HG03457 (cell line): ENCODE measurements at regions not wholly inside any gene's neighbourhood (a gene's known extent, or its start where the extent isn't known, plus 50 kb on each side); places are given as distances from the start of the nearest gene placed in this dataset.

ENCODE experiments used
- ATAC-seq: cut with Tn5 transposase; IDR thresholded peaks from one replicate; pipeline ENCODE4 v1.9.1; 2021; ENCODE audit warnings: moderate number of reproducible peaks; ENCODE audit not compliant: unreplicated experiment

DNA sequence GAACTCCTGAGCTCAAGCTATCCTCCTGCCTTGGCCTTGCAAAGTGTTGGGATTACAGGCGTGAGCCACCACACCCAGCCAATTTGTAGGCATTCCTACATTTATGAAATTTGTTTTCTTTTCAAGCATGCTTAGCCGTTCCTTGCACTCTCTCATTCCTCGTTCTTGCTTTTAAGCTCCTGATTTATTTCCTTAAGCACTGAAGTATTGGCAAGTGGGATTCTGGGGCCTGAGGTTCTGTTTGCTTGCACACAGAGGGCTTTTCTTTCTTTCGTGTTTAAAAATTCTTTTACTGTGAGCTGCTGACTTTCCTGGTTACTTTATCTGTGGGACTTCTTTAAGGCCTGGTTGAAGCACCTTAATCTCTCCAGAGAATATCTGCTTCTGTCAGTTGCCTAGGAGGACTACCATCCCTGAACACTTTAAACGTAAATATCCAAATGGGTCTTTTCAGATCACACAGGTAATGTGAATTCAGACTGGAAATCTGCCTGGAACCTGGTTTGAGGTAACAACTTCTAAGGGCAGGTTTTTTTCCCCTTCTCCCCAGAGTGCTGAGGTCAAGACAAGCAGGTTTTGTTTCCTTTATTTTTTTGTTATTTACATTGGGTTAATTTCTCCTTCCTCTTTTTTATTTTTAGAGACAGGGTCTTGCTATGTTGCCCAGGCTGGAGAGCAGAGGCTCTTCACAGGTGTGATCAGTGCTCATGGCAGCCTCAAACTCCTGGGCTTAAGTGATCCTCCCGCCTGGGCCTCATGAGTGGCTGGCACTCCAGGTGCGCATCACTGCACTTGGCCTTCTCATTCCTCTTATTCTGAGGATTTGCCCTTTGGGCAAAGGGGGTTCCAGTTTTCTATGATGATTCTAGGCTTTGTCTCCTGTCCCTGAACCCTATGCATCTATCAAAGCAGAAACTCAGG, 102.9 kb downstream of the PFKFB3 start:
- no peak for ATAC-seq

GRCh38 chr10:6306917-6307316, 104.2 kb downstream of the PFKFB3 start:
- ATAC-seq = no peak

GRCh38 chr10:6309816-6310215, 107.1 kb downstream of the PFKFB3 start:
- no peak for ATAC-seq

DNA sequence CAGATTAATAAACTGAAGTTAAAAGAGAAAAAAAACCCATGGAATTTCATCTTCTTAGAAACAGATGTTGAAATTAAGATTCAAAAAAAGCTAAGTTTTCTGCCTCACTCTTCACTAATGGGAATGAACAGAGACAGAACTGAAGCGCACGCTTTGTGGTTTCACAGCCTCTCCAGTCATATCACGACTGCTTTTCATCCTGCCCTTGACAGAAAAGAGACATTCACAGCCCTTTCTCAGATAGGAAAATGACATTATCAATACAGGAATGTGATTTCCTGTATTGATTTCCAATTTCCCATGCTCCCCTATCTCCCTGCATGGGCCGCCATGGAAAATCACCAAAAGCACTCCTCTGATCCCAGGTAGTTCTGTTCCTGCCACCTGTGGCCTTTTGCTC, 108.2 kb downstream of the PFKFB3 start:
- no peak for ATAC-seq

- ATAC-seq = no peak
Measured at GRCh38 chr10:6311700-6312330, 109.1 kb downstream of the PFKFB3 start.

DNA sequence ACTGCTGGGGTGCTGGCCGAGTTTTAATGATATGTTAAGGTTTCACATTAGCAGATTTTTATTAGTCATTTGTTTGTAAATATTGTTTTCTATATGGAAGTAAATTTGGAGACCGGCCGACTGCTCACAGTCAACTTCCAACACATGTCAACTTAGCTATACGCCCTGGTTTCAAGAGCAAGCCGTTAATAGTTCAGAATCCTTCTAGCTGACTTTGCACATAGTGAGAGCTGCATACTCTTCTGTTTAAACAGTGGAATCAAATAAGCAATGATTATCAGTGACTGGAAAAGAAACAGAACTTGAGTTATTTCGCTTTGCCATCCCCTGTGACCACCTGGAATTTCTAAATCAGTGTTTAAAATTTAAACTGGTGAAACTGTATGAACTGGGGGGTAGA, 109.9 kb downstream of the PFKFB3 start:
- no peak for ATAC-seq

DNA sequence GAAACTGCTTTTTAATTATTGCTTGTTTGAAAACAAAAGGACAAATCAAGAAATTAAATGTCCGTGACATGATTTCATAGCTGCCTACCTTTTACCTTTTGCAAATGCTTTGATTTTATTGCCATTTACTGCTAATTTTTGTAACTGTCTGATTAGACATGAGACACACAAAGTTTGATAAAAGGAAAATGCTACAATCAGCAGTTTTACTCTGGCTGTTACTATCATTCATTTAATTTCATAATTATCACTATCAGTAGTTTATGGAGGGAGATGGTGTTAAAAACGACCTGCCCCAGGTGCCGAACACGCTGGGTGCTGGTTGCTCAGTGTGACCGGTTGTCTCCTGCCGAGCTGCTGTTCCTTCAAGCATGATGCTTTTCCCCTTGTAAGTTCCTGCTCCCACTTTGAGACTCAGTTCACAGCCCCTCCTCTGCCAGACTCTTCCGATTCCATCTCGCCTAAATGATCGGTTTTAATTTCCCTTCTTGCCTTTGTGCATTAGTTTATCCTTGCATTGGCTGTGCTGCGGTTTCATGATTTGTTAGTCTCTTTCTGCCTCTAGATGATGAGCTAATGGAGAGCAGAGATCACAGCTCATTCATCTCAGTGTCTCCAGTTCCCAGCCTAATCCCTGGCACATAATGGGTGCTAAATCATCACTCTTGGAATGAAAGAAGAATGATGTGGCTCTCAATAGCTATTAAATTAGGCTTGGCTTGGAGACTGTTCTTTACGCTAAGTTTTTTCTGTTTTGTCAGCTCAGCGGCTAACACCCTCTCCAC, 110.6 kb downstream of the PFKFB3 start:
- ATAC-seq = no peak

GRCh38 chr10:6314620-6315205, 112.0 kb downstream of the PFKFB3 start:
- ATAC-seq = no peak

DNA sequence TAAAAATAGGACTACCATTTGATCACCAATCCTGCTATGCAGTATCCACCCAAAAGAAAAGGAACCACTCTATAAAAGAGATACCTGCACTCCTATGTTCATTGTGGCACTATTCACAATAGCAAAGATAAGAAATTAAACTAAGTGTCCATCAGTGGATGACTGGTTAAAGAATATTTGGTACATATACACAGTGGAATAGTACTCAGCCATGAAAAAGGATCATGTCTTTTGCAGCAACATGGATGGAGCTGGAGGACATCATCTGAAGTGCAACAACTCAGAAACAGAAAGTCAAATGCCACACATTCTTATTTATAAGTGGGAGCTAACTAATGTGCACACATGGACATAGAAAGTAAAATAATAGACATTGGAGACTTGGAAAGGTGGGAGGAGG, 116.4 kb downstream of the PFKFB3 start:
- no peak for ATAC-seq

DNA sequence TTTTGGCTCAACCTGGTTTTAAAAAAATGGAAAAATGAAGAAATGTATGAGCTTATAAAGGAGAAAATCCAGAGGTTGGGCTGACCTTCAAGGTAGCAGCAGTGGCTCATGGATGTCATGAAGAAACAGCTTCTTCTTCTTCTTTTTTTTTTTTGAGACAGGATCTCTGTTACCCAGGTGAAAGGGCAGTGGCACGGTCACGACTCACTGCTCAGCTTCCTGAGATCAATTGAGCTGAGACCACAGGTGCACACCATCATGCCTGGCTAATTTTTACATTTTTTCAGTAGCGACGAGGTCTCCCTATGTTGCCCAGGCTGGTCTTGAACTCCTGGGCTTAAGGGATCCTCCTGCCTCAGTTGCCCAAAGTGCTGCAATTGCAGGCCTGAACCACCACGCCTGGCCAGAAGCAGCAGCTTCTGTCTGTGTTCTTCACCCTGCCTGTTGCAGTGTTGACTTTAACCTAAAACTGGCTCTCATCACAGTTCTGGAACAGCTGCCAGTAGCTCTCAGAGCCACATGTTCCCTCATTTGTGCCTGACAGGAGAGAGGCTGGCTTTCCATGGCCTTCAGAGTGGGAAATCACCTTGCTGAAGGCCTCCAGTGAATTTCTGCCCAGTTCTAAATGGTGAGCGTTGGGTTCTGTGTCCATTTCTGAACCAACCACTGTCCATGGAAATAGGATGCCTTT, 117.7 kb downstream of the PFKFB3 start:
- peak; percentile 67 for ATAC-seq

- no peak for ATAC-seq
Measured at GRCh38 chr10:6321880-6322279, 119.1 kb downstream of the PFKFB3 start.

- ATAC-seq = no peak
Measured at GRCh38 chr10:6322805-6323204, 120.1 kb downstream of the PFKFB3 start.

GRCh38 chr10:6327961-6328698, 125.4 kb downstream of the PFKFB3 start:
- no peak for ATAC-seq

DNA sequence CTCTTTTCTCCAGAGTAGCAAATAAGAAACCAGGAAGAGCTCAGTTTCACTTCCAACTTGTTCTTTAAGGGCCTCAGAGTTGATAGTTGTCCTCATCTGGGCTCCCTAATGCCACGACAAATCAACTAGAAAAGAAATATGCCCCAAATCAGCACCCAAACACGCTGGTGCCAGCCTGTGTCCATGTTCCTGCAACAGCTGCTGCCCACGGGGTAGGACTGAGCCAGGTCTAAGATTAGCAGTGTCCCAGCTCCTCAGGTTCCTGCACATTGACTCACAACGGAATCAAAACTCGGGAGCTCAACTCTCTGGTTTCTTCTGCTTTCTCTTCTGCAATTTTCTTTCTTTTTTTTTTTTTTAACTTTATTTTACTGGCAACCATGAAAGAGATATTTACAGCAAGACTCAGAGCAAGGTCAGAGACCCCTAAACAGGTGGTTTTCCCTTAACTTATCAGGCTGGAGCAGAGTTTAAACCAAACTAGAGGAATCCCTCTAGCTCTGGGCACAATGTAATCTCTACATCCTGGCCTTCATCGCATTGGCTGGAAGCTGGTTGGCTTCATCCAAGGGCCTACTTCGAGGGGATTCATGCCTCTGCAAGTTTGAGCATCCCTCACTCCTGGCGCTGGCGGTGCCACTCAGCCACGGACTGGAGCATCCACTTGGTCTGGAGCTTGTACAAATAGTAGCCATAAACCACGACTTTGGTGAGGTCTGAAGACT, 126.1 kb downstream of the PFKFB3 start:
- no peak for ATAC-seq

DNA sequence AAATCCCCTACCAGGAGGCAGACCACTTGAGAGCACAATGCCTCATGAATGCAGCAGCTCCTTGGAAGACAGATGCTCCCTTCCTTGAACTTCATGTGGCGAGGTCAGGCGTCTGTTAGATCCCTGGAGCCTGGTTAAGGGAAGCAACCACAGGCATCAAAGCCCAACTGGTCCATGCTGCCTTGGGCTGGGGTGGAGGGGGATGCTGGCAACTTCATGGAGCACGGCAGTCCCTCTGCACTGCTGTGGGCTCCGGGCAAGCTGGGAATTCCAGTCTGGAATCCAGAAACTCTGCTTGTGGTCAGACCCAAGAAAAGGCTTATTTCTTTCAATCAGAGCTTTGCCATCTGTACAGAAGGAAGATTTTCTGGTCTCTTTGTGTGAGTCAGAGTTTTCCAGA, 130.4 kb downstream of the PFKFB3 start:
- no peak for ATAC-seq

DNA sequence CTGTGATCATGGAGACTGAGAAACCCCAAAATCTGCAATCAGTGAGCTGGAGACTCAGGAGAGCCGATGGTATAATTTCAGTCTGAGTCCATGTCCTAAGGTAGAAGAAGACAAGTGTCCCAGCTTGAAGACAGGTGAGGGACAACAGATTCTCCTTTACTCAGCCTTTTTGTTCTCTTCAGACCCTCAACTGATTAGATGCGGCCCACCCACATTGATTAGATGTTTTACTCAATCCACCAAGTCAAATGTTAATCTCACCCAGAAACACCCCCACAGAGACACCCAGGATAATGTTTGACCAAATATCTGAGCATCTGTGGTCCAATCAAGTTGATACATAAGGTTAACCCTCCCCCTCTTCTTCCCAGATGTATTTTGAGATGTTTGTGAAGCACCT, 131.2 kb downstream of the PFKFB3 start:
- ATAC-seq = no peak

DNA sequence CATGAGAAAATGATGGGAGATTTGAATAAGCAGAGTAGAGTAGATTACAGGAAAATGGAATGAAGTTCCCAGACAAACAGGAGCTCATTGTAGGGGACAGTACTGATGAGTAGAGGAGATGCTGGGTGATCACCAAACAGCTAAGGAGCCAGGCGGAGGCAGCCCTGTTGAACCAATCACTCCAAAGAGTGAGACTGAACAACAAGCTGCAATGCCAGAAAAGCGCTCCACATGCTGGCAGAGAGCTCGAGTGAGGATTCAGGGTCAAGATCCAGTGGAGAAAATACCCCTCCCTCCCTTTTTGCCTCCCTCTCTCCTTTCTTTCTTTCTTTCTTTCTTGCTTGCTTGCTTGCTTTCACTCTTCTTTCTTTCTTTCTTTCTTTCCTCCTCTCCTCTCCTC, 133.3 kb downstream of the PFKFB3 start:
- no peak for ATAC-seq

DNA sequence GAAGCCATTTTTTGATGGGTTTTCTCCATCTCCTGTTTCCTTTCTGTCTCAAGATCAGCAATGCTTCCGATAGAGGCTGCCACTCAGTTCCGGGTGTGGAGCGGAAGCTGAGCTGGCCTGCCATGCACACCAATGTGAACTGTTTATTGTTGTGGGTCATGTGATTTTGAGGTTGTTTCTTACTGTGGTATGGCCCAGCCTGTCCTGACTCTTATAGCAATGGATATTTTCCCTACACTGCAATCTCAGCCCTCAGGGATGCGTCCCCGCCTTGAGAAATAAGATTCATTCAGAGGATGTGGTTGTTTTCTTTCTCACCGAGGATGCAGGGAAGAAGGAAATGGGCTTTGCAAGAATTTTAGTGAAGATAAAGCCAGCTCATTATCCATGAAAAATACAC, 134.7 kb downstream of the PFKFB3 start:
- ATAC-seq = no peak

DNA sequence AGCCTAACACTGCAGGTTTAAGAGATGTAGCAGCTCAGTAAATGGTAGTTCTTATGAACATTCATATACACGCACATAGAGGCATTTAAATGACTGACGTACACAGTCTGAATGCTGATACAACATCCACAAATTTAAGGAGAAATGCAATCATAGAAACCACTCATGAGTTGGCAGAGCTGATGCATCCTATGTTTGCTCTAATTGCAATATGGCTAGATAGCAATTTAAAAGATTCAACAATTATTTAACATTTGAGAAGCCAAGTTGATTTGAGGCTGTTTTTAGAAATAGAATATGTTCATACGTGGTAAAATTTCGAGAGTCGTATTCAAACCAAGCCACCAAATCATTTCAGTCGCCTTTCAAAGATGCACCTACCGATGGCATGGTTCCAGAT, 135.6 kb downstream of the PFKFB3 start:
- ATAC-seq = no peak
